Transverse colon (tissue), 4 donors: ENCODE measurements at regions not wholly inside any gene's neighbourhood (a gene's known extent, or its start where the extent isn't known, plus 50 kb on each side); places are given as distances from the start of the nearest gene placed in this dataset.

Experiments used
- EP300 ChIP-seq: sonication (generic); formaldehyde crosslinking; IDR thresholded peaks from one replicate; pipeline ENCODE4 v1.6.1; 2017; ENCODE audit warnings: antibody characterized with exemption, low read depth
- POLR2A ChIP-seq: fragments of 450-650 bp; IDR thresholded peaks from one replicate; pipeline ENCODE4 v1.6.1; 2016; ENCODE audit warnings: antibody characterized with exemption, mild to moderate bottlenecking, moderate library complexity
- POLR2AphosphoS5 ChIP-seq, 3 donors: sonication (generic); formaldehyde crosslinking; IDR thresholded peaks; one replicate each; pipeline ENCODE4 v1.6.1; 2016; ENCODE audit warnings: antibody characterized with exemption in 3 of 3
- TF ChIP-seq, protein P1 (sequence below), 5 experiments: fragments of 200-600 bp in 3 of 5; fragments of 450-650 bp in 2 of 5; sonication (generic) in 3 of 5; IDR thresholded peaks; 1 replicate in 2 of 5; 2 replicates in 3 of 5; pipeline ENCODE4 v1.5.1; 2016 to 2017; ENCODE audit warnings: antibody characterized with exemption in 5 of 5, inconsistent platforms in 3 of 5, mild to moderate bottlenecking in 2 of 5, moderate library complexity in 1 of 5

DNA sequence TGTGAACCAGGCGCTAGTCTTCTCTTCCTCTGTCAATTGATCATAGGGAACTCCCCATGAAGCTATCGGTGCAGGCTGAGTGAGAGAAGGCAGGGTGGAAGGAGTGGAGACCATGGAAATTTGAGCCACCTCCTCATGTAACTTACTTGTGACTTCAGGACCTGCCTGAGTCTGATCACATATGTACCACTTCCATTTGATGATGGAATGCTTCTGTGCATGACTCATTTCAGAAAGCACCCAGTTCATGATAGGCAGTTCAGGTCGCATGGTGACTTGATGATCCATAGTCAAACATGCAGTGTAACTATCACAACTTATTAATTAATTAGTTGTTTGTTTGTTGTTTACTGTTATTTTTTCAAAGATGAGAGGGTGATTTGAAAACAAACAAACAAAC, 1296.7 kb downstream of the SUCLG1 start:
- TF ChIP-seq, protein P1, sequence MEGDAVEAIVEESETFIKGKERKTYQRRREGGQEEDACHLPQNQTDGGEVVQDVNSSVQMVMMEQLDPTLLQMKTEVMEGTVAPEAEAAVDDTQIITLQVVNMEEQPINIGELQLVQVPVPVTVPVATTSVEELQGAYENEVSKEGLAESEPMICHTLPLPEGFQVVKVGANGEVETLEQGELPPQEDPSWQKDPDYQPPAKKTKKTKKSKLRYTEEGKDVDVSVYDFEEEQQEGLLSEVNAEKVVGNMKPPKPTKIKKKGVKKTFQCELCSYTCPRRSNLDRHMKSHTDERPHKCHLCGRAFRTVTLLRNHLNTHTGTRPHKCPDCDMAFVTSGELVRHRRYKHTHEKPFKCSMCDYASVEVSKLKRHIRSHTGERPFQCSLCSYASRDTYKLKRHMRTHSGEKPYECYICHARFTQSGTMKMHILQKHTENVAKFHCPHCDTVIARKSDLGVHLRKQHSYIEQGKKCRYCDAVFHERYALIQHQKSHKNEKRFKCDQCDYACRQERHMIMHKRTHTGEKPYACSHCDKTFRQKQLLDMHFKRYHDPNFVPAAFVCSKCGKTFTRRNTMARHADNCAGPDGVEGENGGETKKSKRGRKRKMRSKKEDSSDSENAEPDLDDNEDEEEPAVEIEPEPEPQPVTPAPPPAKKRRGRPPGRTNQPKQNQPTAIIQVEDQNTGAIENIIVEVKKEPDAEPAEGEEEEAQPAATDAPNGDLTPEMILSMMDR (IDR thresholded peaks at IDR 0.05): no peak
- TF ChIP-seq POLR2A: no peak
- no peak for TF ChIP-seq POLR2AphosphoS5 (IDR thresholded peaks at IDR 0.05)
- no peak for TF ChIP-seq EP300
